Tibial artery (tissue), 4 donors: ENCODE measurements at regions not wholly inside any gene's neighbourhood (a gene's known extent, or its start where the extent isn't known, plus 50 kb on each side); places are given as distances from the start of the nearest gene placed in this dataset.

ENCODE experiments used
- DNase-seq, 2 donors: peaks; one replicate each; pipeline ENCODE4 v3.0.0-alpha.2; 2019
- H3K27ac ChIP-seq, 2 donors: fragments of 200-600 bp; sonication (generic) in 1 of 2; 1 replicate in 1 of 2; 2 replicates in 1 of 2; pipeline ENCODE4 v1.5.1; 2018 to 2019; ENCODE audit warnings: mild to moderate bottlenecking in 1 of 2
- H3K27me3 ChIP-seq, 2 donors: fragments of 200-600 bp; sonication (generic) in 1 of 2; one replicate each; pipeline versions ENCODE4 v1.5.1 to v1.6.0; 2016 to 2019
- H3K36me3 ChIP-seq, 3 donors: fragments of 200-600 bp; sonication (generic) in 2 of 3; one replicate each; pipeline ENCODE4 v1.5.1; 2016 to 2019; ENCODE audit warnings: mild to moderate bottlenecking in 2 of 3
- H3K4me1 ChIP-seq, 4 donors: fragments of 200-600 bp; sonication (generic) in 2 of 4; 1 replicate in 3 of 4; 2 replicates in 1 of 4; pipeline ENCODE4 v1.5.1; 2016 to 2019
- H3K4me3 ChIP-seq, 2 donors: fragments of 200-600 bp; sonication (generic) in 1 of 2; 1 replicate in 1 of 2; 2 replicates in 1 of 2; pipeline ENCODE4 v1.5.1; 2018 to 2019; ENCODE audit warnings: mild to moderate bottlenecking in 2 of 2
- H3K9me3 ChIP-seq, 3 donors: fragments of 200-600 bp; sonication (generic) in 1 of 3; one replicate each; pipeline ENCODE4 v1.5.1; 2016 to 2019
- CTCF ChIP-seq, 2 experiments: fragments of 200-600 bp in 1 of 2; fragments of 450-650 bp in 1 of 2; IDR thresholded peaks; one replicate each; pipeline ENCODE4 v1.5.1; 2017 to 2019; ENCODE audit warnings: antibody characterized with exemption in 2 of 2, mild to moderate bottlenecking in 1 of 2, moderate library complexity in 1 of 2
- intact Hi-C: fragments of 100-400 bp; cut with DNase I; formaldehyde crosslinking; loops from one replicate; pipeline ENCODE4 v1.15.0; 2023; ENCODE audit warnings: low total_unique reads

GRCh38 chr10:129116371-129116770 lies 350.7 kb upstream of the MGMT start:
- no peaks in the 10 kb centered on the region for H3K9me3 ChIP-seq
- no peaks in the 10 kb centered on the region for H3K4me1 ChIP-seq
- intact Hi-C loops: no loop called here
- TF ChIP-seq CTCF (IDR thresholded peaks at IDR 0.05): no peak
- H3K4me3 ChIP-seq: no peak overlapping the region
- no peaks in the 10 kb centered on the region for H3K27me3 ChIP-seq
- no peak for DNase-seq
- no peak overlapping the region for H3K27ac ChIP-seq
- no peaks in the 10 kb centered on the region for H3K36me3 ChIP-seq

GRCh38 chr10:129120441-129120840 lies 346.6 kb upstream of the MGMT start:
- Histone ChIP-seq H3K36me3 (no peaks in the 10 kb centered on the region), H3K4me1 (no peaks in the 10 kb centered on the region), H3K9me3 (no peaks in the 10 kb centered on the region), H3K27ac (no peak overlapping the region), H3K4me3 (no peak overlapping the region), H3K27me3 (no peaks in the 10 kb centered on the region)
- DNase-seq: no peak
- intact Hi-C loops: no loop called here
- TF ChIP-seq CTCF (IDR thresholded peaks at IDR 0.05): no peak

GRCh38 chr10:129122846-129123245 lies 344.2 kb upstream of the MGMT start:
- Histone ChIP-seq H3K27me3 (peaks cover 0 to 3% of the 10 kb centered on the region in 2 donors), H3K36me3 (no peaks in the 10 kb centered on the region), H3K27ac (no peak overlapping the region), H3K4me1 (no peaks in the 10 kb centered on the region), H3K4me3 (no peak overlapping the region), H3K9me3 (no peaks in the 10 kb centered on the region)
- DNase-seq: no peak
- no peak for TF ChIP-seq CTCF (IDR thresholded peaks at IDR 0.05)
- intact Hi-C loops: no loop called here

GRCh38 chr10:129123428-129123827 lies 343.6 kb upstream of the MGMT start:
- intact Hi-C loops: no loop called here

GRCh38 chr10:129126982-129127381 lies 340.1 kb upstream of the MGMT start:
- no peak for DNase-seq
- Histone ChIP-seq H3K27me3 (peaks cover 0 to 18% of the 10 kb centered on the region in 2 donors), H3K36me3 (no peaks in the 10 kb centered on the region), H3K4me1 (peaks cover 0 to 10% (median 4%) of the 10 kb centered on the region in 4 donors), H3K4me3 (no peak overlapping the region), H3K9me3 (no peaks in the 10 kb centered on the region), H3K27ac (no peak overlapping the region)
- intact Hi-C loops: no loop called here
- no peak for TF ChIP-seq CTCF (IDR thresholded peaks at IDR 0.05)

More at GRCh38 chr10:129123428-129123827, 343.6 kb upstream of the MGMT start:
- Histone ChIP-seq H3K27ac (no peak overlapping the region), H3K36me3 (no peaks in the 10 kb centered on the region), H3K27me3 (peaks cover 0 to 3% of the 10 kb centered on the region in 2 donors), H3K4me1 (no peaks in the 10 kb centered on the region), H3K4me3 (no peak overlapping the region), H3K9me3 (no peaks in the 10 kb centered on the region)
- no peak for DNase-seq
- TF ChIP-seq CTCF (IDR thresholded peaks at IDR 0.05): no peak
